GM10266 (cell line): ENCODE measurements at regions not wholly inside any gene's neighbourhood (a gene's known extent, or its start where the extent isn't known, plus 50 kb on each side); places are given as distances from the start of the nearest gene placed in this dataset.

Experiments used
- DNase-seq: peaks from one replicate; pipeline ENCODE4 v3.0.0; 2012; ENCODE audit errors: extremely low spot score
- CTCF ChIP-seq: IDR thresholded peaks from 2 replicates; pipeline ENCODE4 v1.5.1; 2012; ENCODE audit warnings: mild to moderate bottlenecking, low read depth; ENCODE audit not compliant: control insufficient read depth, insufficient read depth; ENCODE audit errors: missing control alignments

- no peak for DNase-seq
- TF ChIP-seq CTCF = no peak
These were observed 102.8 kb upstream of the HNRNPU start for GRCh38 chr1:244967159-244967558.

- no peak for DNase-seq
- TF ChIP-seq CTCF = no peak
These were observed 101.1 kb upstream of the HNRNPU start for GRCh38 chr1:244965185-244966030.

- TF ChIP-seq CTCF = no peak
- DNase-seq = no peak
These were observed 100.0 kb upstream of the HNRNPU start for GRCh38 chr1:244964112-244964971.

GRCh38 chr1:244963231-244963826 is 99.0 kb upstream of the HNRNPU start:
- TF ChIP-seq CTCF = no peak
- DNase-seq = no peak

- TF ChIP-seq CTCF = no peak
- no peak for DNase-seq
These were observed 97.8 kb upstream of the HNRNPU start for GRCh38 chr1:244962130-244962529.

- DNase-seq = no peak
- TF ChIP-seq CTCF = no peak
These were observed 96.6 kb upstream of the HNRNPU start for GRCh38 chr1:244960904-244961303.
